ENCODE measurements at regions not wholly inside any gene's neighbourhood (a gene's known extent, or its start where the extent isn't known, plus 50 kb on each side); places are given as distances from the start of the nearest gene placed in this dataset.

GRCh38 chr4:35970366-35970960 is 273.9 kb downstream of the ARAP2 start:
- H3K27me3 ChIP-seq (ENCODE audit: low read length): no peaks in the 10 kb centered on the region
- H2AFZ ChIP-seq (ENCODE audit: low read length): no peak overlapping the region
- H3K9me2 ChIP-seq (replicated peaks; ENCODE audit: low read length): no peaks in the 10 kb centered on the region
- H3K79me2 ChIP-seq (ENCODE audit: low read length): no peaks in the 10 kb centered on the region
- intact Hi-C loops (cut with micrococcal nuclease): no loop called here
- BruUV-seq (replicated peaks): no TSS peak
- ATAC-seq: no peak
- no peaks in the 10 kb centered on the region for H3K4me1 ChIP-seq (ENCODE audit: insufficient read depth, low read length)
- H3K9me3 ChIP-seq (ENCODE audit: low read length): no peaks in the 10 kb centered on the region
- CTCF ChIA-PET: no interaction called here
- H3K27ac ChIP-seq (ENCODE audit: low read length): no peak overlapping the region
- TF ChIP-seq EZH2 (IDR thresholded peaks at IDR 0.05; ENCODE audit: low read length, unreplicated experiment) (no peak), EZH2phosphoT487 (IDR thresholded peaks at IDR 0.05; ENCODE audit: borderline replicate concordance, low read length) (no peak)
- TF ChIP-seq, protein P1, sequence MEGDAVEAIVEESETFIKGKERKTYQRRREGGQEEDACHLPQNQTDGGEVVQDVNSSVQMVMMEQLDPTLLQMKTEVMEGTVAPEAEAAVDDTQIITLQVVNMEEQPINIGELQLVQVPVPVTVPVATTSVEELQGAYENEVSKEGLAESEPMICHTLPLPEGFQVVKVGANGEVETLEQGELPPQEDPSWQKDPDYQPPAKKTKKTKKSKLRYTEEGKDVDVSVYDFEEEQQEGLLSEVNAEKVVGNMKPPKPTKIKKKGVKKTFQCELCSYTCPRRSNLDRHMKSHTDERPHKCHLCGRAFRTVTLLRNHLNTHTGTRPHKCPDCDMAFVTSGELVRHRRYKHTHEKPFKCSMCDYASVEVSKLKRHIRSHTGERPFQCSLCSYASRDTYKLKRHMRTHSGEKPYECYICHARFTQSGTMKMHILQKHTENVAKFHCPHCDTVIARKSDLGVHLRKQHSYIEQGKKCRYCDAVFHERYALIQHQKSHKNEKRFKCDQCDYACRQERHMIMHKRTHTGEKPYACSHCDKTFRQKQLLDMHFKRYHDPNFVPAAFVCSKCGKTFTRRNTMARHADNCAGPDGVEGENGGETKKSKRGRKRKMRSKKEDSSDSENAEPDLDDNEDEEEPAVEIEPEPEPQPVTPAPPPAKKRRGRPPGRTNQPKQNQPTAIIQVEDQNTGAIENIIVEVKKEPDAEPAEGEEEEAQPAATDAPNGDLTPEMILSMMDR (conservative IDR thresholded peaks at IDR 0.05; ENCODE audit: low read depth, low read length): no peak
- H3K36me3 ChIP-seq (ENCODE audit: low read depth, low read length): no peaks in the 10 kb centered on the region
- no peak for DNase-seq
- no peak overlapping the region for H3K4me2 ChIP-seq (ENCODE audit: low read length)
- H4K20me1 ChIP-seq (ENCODE audit: low read length): no peaks in the 10 kb centered on the region
- POLR2A ChIA-PET (ENCODE audit: unreplicated experiment): no interaction called here
- no peaks in the 10 kb centered on the region for H3F3A ChIP-seq (ENCODE audit: low read length, unreplicated experiment)
- H3K4me3 ChIP-seq (ENCODE audit: low read length): no peak overlapping the region
- no peak overlapping the region for H3K9ac ChIP-seq (ENCODE audit: low read length)

DNA sequence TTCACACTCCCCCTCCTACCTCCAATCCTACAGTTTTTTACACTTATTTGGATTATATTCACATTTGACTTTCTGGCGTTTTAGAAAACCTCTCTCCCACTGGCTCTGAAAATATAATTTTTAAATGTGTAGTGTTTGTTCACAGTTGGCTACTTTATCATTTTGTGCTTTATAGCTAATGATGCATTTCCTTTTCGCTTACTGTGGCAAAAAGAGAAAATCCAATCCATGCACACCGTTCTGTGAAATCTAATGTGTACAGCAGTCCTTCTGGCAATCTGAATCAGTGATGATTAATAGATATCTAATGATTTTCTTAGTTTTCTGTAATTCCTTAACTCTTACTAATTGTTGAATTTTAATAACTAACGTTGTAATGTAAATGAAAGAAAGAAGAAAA is 271.5 kb downstream of the ARAP2 start:
- POLR2A ChIA-PET (ENCODE audit: unreplicated experiment): no interaction called here
- H3K4me1 ChIP-seq (ENCODE audit: insufficient read depth, low read length): no peaks in the 10 kb centered on the region
- ATAC-seq: no peak

More for the DNA sequence above, 271.5 kb downstream of the ARAP2 start:
- no peaks in the 10 kb centered on the region for H4K20me1 ChIP-seq (ENCODE audit: low read length)
- H3K4me3 ChIP-seq (ENCODE audit: low read length): no peak overlapping the region
- no peak overlapping the region for H3K9ac ChIP-seq (ENCODE audit: low read length)
- no peaks in the 10 kb centered on the region for H3K27me3 ChIP-seq (ENCODE audit: low read length)
- intact Hi-C loops (cut with micrococcal nuclease): no loop called here
- H3K9me3 ChIP-seq (ENCODE audit: low read length): no peaks in the 10 kb centered on the region
- no peaks in the 10 kb centered on the region for H3K9me2 ChIP-seq (replicated peaks; ENCODE audit: low read length)
- H3F3A ChIP-seq (ENCODE audit: low read length, unreplicated experiment): no peaks in the 10 kb centered on the region
- H2AFZ ChIP-seq (ENCODE audit: low read length): no peak overlapping the region
- H3K79me2 ChIP-seq (ENCODE audit: low read length): no peaks in the 10 kb centered on the region
- no peak for DNase-seq
- CTCF ChIA-PET: no interaction called here
- H3K27ac ChIP-seq (ENCODE audit: low read length): no peak overlapping the region
- TF ChIP-seq EZH2phosphoT487 (IDR thresholded peaks at IDR 0.05; ENCODE audit: borderline replicate concordance, low read length): no peak
- TF ChIP-seq, protein P1 (conservative IDR thresholded peaks at IDR 0.05; ENCODE audit: low read depth, low read length): no peak
- no peak for TF ChIP-seq EZH2 (IDR thresholded peaks at IDR 0.05; ENCODE audit: low read length, unreplicated experiment)
- no peak overlapping the region for H3K4me2 ChIP-seq (ENCODE audit: low read length)
- no peaks in the 10 kb centered on the region for H3K36me3 ChIP-seq (ENCODE audit: low read depth, low read length)
- no TSS peak for BruUV-seq (replicated peaks)
